Suprapubic skin (tissue), 3 donors: ENCODE measurements at regions not wholly inside any gene's neighbourhood (a gene's known extent, or its start where the extent isn't known, plus 50 kb on each side); places are given as distances from the start of the nearest gene placed in this dataset.

Experiments
- POLR2AphosphoS5 ChIP-seq, 3 donors: sonication (generic); formaldehyde crosslinking; IDR thresholded peaks; one replicate each; pipeline ENCODE4 v1.6.1; 2017; ENCODE audit warnings: antibody characterized with exemption in 3 of 3
- TF ChIP-seq, protein P1 (sequence below), 2 donors: fragments of 200-600 bp in 1 of 2; fragments of 450-650 bp in 1 of 2; sonication (generic) in 1 of 2; IDR thresholded peaks; one replicate each; pipeline ENCODE4 v1.5.1; 2016 to 2019; ENCODE audit warnings: antibody characterized with exemption in 2 of 2, mild to moderate bottlenecking in 1 of 2, moderate library complexity in 1 of 2

DNA sequence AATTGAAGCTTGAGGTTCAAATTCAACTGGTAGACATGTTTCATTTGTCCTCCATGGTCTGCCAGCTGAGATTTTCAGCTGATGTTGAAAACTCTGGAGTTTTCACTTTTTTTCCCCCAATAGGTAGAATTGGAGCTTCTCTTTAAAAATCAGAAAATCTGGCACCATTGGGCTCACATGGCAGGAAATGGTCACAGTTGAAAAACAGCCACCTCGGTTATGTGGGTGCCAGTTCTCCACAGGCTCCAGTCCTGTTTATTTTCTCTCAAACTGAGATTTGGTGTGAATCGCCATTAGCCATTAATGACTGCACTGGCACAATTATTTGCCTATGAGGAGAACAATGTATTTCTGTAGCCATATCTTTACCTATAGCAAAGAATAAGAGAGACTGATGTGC lies 171.4 kb upstream of the TFAP2D start:
- TF ChIP-seq, protein P1, sequence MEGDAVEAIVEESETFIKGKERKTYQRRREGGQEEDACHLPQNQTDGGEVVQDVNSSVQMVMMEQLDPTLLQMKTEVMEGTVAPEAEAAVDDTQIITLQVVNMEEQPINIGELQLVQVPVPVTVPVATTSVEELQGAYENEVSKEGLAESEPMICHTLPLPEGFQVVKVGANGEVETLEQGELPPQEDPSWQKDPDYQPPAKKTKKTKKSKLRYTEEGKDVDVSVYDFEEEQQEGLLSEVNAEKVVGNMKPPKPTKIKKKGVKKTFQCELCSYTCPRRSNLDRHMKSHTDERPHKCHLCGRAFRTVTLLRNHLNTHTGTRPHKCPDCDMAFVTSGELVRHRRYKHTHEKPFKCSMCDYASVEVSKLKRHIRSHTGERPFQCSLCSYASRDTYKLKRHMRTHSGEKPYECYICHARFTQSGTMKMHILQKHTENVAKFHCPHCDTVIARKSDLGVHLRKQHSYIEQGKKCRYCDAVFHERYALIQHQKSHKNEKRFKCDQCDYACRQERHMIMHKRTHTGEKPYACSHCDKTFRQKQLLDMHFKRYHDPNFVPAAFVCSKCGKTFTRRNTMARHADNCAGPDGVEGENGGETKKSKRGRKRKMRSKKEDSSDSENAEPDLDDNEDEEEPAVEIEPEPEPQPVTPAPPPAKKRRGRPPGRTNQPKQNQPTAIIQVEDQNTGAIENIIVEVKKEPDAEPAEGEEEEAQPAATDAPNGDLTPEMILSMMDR (IDR thresholded peaks at IDR 0.05), result no peak
- TF ChIP-seq POLR2AphosphoS5 (IDR thresholded peaks at IDR 0.05), result no peak
